ENCODE measurements at regions not wholly inside any gene's neighbourhood (a gene's known extent, or its start where the extent isn't known, plus 50 kb on each side); places are given as distances from the start of the nearest gene placed in this dataset.

- DNase-seq, result no peak
Observed at GRCh38 chr5:104646416-104646815, 1083.8 kb upstream of the NUDT12 start.

More at GRCh38 chr5:104646416-104646815, 1083.8 kb upstream of the NUDT12 start:
- Histone ChIP-seq H3K27me3 (ENCODE audit: control insufficient read depth, insufficient read depth, low read length) (no peaks in the 10 kb centered on the region), H4K91ac (ENCODE audit: insufficient read depth, low read depth, low read length) (no peak overlapping the region), H3K79me1 (ENCODE audit: low read depth in 1 of 2, low read length in 2 of 2) (no peaks in the 10 kb centered on the region), H3K4me2 (ENCODE audit: low read depth, low read length) (no peak overlapping the region), H2AK5ac (ENCODE audit: low read depth, low read length) (no peak overlapping the region), H2BK20ac (ENCODE audit: low read depth, low read length) (no peak overlapping the region), H3K18ac (ENCODE audit: low read depth, low read length) (no peak overlapping the region), H2BK15ac (ENCODE audit: low read depth, low read length) (no peak overlapping the region), H3K36me3 (ENCODE audit: control insufficient read depth, insufficient read depth, low read length) (no peaks in the 10 kb centered on the region), H2BK5ac (ENCODE audit: low read depth, low read length, poor library complexity, severe bottlenecking) (no peak overlapping the region), H3K4ac (ENCODE audit: low read depth, low read length) (no peak overlapping the region), H3K4me3 (ENCODE audit: insufficient read depth, low read depth, low read length) (no peak overlapping the region), H3K56ac (ENCODE audit: extremely low read depth, insufficient read depth, low read length) (no peak overlapping the region), H3K23ac (ENCODE audit: low read depth, low read length) (no peak overlapping the region), H3K27ac (ENCODE audit: insufficient read depth, low read length) (no peak overlapping the region), H3K4me1 (ENCODE audit: control insufficient read depth, insufficient read depth, low read length) (no peaks in the 10 kb centered on the region), H2BK120ac (ENCODE audit: low read depth, low read length) (no peak overlapping the region), H3K9ac (ENCODE audit: low read depth, low read length) (no peak overlapping the region), H3K9me1 (ENCODE audit: insufficient read depth, low read length) (no peaks in the 10 kb centered on the region), H4K8ac (ENCODE audit: low read depth in 2 of 2, low read length in 2 of 2) (no peak overlapping the region), H2AFZ (replicated peaks; ENCODE audit: low read length, poor library complexity) (no peak overlapping the region), H3K9me3 (ENCODE audit: control insufficient read depth, insufficient read depth, low read length) (no peaks in the 10 kb centered on the region), H2AK9ac (replicated peaks; ENCODE audit: low read depth, low read length, poor library complexity) (no peak overlapping the region), H4K20me1 (ENCODE audit: insufficient read depth, low read length) (no peaks in the 10 kb centered on the region), H4K5ac (ENCODE audit: low read depth, low read length) (no peak overlapping the region), H3K14ac (replicated peaks; ENCODE audit: low read depth, low read length) (no peak overlapping the region)
- ATAC-seq (ENCODE audit: low read depth), result no peak
- POLR2A ChIA-PET (ENCODE audit: unreplicated experiment), result no interaction called here
- no CpG with 5 or more reads among the region's 3 CpGs for WGBS, 2 experiments (ENCODE audit: extremely low coverage in 2 of 2, insufficient read length in 1 of 2)
- intact Hi-C loops (cut with micrococcal nuclease), result no loop called here
- CTCF ChIA-PET, result no interaction called here
- TF ChIP-seq FOS (IDR thresholded peaks at IDR 0.05; ENCODE audit: low read depth, low read length) (no peak), CTCF (conservative IDR thresholded peaks at IDR 0.05; ENCODE audit: low read depth, low read length) (no peak), RAD21 (IDR thresholded peaks at IDR 0.05; ENCODE audit: low read length) (no peak), BHLHE40 (IDR thresholded peaks at IDR 0.05; ENCODE audit: low read depth, low read length) (no peak), RFX5 (IDR thresholded peaks at IDR 0.05; ENCODE audit: low read depth, low read length) (no peak), MAFK (IDR thresholded peaks at IDR 0.05; ENCODE audit: low read depth, low read length) (no peak), SMC3 (IDR thresholded peaks at IDR 0.05; ENCODE audit: low read depth, low read length) (no peak), ELK1 (IDR thresholded peaks at IDR 0.05; ENCODE audit: borderline replicate concordance, low read depth, low read length) (no peak), NFE2L2 (IDR thresholded peaks at IDR 0.05; ENCODE audit: low read depth, low read length) (no peak), RCOR1 (IDR thresholded peaks at IDR 0.05; ENCODE audit: insufficient replicate concordance, low read length) (no peak), CEBPB (IDR thresholded peaks at IDR 0.05; ENCODE audit: low read depth, low read length) (no peak), USF2 (IDR thresholded peaks at IDR 0.05; ENCODE audit: low read depth, low read length) (no peak), MXI1 (IDR thresholded peaks at IDR 0.05; ENCODE audit: borderline replicate concordance, low read depth, low read length) (no peak), POLR2A (IDR thresholded peaks at IDR 0.05; ENCODE audit: low read depth, low read length) (no peak), CHD1 (IDR thresholded peaks at IDR 0.05; ENCODE audit: low read depth, low read length) (no peak)
- dilution Hi-C loops (cut with HindIII; ENCODE audit: low sequenced_read_pairs, unreplicated experiment), result no loop called here
- in situ Hi-C loops (cut with MboI; ENCODE audit: low sequenced_read_pairs), result no loop called here
- BruUV-seq (replicated peaks), result no TSS peak

Measured in IMR-90 (cell line).